ENCODE measurements at regions not wholly inside any gene's neighbourhood (a gene's known extent, or its start where the extent isn't known, plus 50 kb on each side); places are given as distances from the start of the nearest gene placed in this dataset.

DNA sequence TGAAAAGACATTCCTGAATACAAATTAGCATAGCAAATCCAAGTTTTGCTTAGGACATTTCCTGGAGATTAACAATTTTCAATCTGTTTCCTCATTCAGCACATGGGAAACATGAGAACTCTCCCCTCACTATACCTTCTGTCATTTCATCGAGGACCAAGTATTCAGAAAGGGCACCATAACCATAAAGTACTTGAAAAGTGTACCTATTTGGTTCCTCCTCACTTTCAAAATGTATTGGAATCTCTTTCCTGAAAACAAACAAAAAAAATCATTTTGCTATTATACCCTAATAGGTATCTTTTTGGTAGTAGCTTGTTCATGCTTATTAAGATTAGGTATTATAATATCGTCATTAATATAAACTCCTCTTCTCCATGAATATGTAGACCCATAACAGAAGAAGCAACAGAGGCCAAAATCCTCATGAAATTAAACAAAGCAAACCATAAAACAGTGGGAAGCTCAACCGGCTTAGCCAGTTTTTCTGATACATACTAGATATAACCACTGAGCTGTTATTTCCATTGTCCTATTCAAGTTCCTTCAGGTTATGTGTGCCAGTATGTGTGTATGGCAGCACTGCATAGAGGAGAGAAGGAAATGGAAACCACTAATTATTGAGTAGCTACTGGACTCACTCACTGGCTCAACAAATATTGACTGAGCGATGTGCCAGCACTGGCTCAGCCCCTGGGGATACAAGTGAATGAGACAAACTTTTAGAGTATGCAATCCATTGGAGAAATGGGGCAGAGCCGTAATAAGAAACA is 274.0 kb downstream of the MAFB start:
- no peak for DNase-seq (ENCODE audit: low read depth)
- TF ChIP-seq, protein P1, sequence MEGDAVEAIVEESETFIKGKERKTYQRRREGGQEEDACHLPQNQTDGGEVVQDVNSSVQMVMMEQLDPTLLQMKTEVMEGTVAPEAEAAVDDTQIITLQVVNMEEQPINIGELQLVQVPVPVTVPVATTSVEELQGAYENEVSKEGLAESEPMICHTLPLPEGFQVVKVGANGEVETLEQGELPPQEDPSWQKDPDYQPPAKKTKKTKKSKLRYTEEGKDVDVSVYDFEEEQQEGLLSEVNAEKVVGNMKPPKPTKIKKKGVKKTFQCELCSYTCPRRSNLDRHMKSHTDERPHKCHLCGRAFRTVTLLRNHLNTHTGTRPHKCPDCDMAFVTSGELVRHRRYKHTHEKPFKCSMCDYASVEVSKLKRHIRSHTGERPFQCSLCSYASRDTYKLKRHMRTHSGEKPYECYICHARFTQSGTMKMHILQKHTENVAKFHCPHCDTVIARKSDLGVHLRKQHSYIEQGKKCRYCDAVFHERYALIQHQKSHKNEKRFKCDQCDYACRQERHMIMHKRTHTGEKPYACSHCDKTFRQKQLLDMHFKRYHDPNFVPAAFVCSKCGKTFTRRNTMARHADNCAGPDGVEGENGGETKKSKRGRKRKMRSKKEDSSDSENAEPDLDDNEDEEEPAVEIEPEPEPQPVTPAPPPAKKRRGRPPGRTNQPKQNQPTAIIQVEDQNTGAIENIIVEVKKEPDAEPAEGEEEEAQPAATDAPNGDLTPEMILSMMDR (conservative IDR thresholded peaks at IDR 0.05; ENCODE audit: control insufficient read depth, insufficient read depth, low read depth, low read length) = no peak
- H3K4me3 ChIP-seq (ENCODE audit: control insufficient read depth, low read depth, low read length) = no peak overlapping the region

DNA sequence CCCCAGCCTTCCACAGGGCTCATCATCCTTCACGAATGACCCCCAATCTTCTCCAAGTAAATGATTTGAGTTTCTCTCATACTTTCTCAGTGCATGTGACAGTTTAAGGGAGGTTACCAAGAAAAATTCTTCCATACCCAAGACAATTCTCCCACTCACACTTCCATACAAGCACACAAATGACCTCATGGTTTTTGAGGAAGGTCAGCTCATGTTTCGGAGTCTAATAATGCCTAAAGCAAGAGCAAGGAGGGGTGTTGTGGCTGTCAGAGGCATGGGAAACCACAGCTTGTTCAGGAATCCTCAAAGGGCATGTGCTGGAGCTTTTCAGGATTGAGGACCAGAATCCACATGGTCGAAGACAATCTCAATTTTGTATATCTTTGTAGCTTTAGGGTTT is 279.0 kb downstream of the MAFB start:
- TF ChIP-seq, protein P1 (conservative IDR thresholded peaks at IDR 0.05; ENCODE audit: control insufficient read depth, insufficient read depth, low read depth, low read length) = no peak
- H3K4me3 ChIP-seq (ENCODE audit: control insufficient read depth, low read depth, low read length) = no peak overlapping the region
- no peak for DNase-seq (ENCODE audit: low read depth)

DNA sequence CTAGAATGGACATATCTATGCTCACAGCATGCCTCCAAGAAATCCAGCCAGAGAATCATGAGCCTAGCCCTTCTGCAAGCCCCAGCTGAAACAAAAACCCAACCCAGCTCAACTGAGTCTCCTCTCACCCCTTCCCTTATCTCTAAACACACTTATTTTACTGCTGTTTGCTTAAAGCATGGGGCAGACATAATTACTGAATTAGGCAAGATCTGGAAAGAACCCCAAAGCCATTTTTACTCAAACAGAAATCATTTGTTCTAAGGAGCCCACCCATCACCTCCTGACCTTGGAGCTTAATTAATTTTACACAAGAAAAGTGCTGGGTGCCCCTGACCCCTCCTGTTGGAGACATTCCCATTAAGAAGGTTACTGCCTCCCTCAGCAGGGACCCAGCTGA is 291.6 kb downstream of the MAFB start:
- TF ChIP-seq, protein P1 (conservative IDR thresholded peaks at IDR 0.05; ENCODE audit: control insufficient read depth, insufficient read depth, low read depth, low read length) = no peak
- no peak overlapping the region for H3K4me3 ChIP-seq (ENCODE audit: control insufficient read depth, low read depth, low read length)
- DNase-seq (ENCODE audit: low read depth) = no peak

DNA sequence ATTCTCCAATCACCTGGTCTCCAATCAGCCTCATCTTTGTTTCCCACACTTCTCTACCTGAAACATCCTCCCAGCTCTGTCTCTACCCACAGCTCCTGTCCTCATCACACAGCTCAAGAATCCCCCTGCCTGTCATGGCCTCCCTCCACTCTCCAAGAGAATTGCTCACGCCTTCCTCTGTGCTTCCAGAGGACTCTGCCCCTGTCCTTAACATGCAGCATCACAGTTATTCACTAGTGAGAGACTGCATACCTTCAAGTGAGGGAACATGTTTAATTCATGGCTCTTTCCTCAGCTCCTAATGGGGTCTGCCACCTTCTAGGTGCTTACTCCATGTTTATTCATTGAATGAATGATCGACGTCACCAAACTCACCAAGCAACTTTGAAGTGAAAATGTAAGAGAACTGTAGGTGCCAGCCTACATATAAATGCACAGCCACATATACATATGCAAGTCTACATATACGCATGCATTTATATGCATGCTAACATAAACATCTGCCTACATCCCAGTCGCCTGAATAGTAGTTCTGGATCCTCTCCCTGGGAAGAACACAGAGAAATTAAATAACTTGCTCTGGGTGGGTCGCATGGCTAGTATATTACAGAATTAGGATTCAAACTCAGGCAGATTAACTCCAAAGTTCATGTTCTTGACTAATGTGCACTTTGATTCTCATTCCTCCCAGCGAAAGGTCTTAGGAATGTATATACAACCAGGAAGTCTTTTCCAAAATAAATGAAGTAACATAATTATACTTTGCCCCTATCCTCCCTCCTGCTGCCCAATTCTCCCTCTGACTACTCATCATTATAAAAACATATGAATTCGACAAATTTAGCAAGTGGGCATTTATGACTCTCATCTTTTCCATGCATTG is 295.6 kb downstream of the MAFB start:
- no peak overlapping the region for H3K4me3 ChIP-seq (ENCODE audit: control insufficient read depth, low read depth, low read length)
- DNase-seq (ENCODE audit: low read depth) = no peak
- TF ChIP-seq, protein P1 (conservative IDR thresholded peaks at IDR 0.05; ENCODE audit: control insufficient read depth, insufficient read depth, low read depth, low read length) = no peak

DNA sequence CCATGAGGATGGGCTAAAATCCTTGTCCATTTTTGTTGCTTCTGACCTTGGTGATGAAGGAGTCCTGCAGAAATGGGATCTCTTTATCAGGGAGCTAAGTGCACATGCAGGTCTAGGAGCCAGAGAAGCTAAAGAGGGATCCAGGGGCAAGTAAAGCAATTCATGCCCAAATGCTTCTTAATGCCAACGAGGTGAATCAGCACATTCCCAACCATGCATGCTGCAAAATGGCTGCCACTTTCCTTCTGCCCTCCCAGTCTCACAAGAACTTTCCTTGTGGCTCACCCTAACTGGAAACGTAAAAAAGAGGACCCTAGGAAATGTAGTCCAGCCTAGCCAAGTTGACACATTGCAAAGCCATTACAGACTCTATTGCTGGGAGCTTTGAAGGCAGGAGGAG is 298.4 kb downstream of the MAFB start:
- TF ChIP-seq, protein P1 (conservative IDR thresholded peaks at IDR 0.05; ENCODE audit: control insufficient read depth, insufficient read depth, low read depth, low read length) = no peak
- DNase-seq (ENCODE audit: low read depth) = no peak
- no peak overlapping the region for H3K4me3 ChIP-seq (ENCODE audit: control insufficient read depth, low read depth, low read length)

DNA sequence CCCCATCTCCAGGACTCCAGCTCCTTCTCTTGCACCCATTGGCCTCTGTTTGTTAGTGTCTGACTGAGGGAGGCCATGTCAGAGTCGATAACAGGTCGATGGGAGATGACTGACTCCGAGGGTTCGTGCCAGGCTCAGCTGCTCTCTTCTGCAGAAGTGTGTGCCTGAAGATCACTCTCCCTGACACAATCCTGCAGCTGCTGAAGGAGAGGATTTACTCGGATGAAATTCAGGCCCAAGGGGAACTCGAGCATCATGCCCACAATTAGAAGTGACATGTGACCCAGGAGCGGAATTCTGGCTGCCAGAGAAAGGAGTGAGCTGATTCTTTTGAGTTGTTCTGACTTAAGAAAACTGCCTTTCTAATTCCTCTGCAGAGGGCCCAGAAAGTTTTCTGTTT is 318.2 kb downstream of the MAFB start:
- DNase-seq (ENCODE audit: low read depth) = no peak
- TF ChIP-seq, protein P1 (conservative IDR thresholded peaks at IDR 0.05; ENCODE audit: control insufficient read depth, insufficient read depth, low read depth, low read length) = no peak
- no peak overlapping the region for H3K4me3 ChIP-seq (ENCODE audit: control insufficient read depth, low read depth, low read length)
